PC-3 (cell line): ENCODE measurements at regions not wholly inside any gene's neighbourhood (a gene's known extent, or its start where the extent isn't known, plus 50 kb on each side); places are given as distances from the start of the nearest gene placed in this dataset.

Source experiments
- ATAC-seq: fragments of 200-7000 bp; cut with Tn5 transposase; 2 replicates; pipeline ENCODE4 v1.9.1; 2020; ENCODE audit warnings: mild to moderate bottlenecking, moderate library complexity
- BruUV-seq: library from RNA; stranded (reverse); fragments of 400-500 nt; replicated peaks from 2 replicates; lab custom pipeline; 2021; lab: Mats Ljungman, UMichigan
- CTCF ChIA-PET: fragments of 300-600 bp; sonication (Branson Sonifier 250); formaldehyde crosslinking; loops from one replicate; lab custom pipeline; 2022; ENCODE audit warnings: antibody characterized with exemption; lab: Charles Lee
- POLR2A ChIA-PET: fragments of 300-600 bp; sonication (Branson Sonifier 250); formaldehyde crosslinking; loops from one replicate; lab custom pipeline; 2022; ENCODE audit warnings: antibody characterized with exemption; ENCODE audit not compliant: unreplicated experiment; lab: Charles Lee
- DNase-seq: peaks from one replicate; pipeline ENCODE4 v3.0.0-alpha.2; 2015
- H2AFZ ChIP-seq: fragments of 300-600 bp; sonication (generic); 2 replicates; pipeline ENCODE4 v1.6.0; 2016; ENCODE audit warnings: antibody characterized with exemption, low read length
- H3F3A ChIP-seq: fragments of 300-600 bp; sonication (generic); one replicate; pipeline ENCODE4 v1.6.0; 2017; ENCODE audit warnings: antibody characterized with exemption, low read length, control low read depth, mild to moderate bottlenecking; ENCODE audit not compliant: unreplicated experiment
- H3K27ac ChIP-seq: fragments of 300-600 bp; sonication (generic); 2 replicates; pipeline ENCODE4 v1.5.1; 2016; ENCODE audit warnings: mild to moderate bottlenecking, low read length
- H3K27me3 ChIP-seq: fragments of 300-600 bp; sonication (generic); 2 replicates; pipeline ENCODE4 v1.6.1; 2016; ENCODE audit warnings: low read length, mixed read lengths
- H3K36me3 ChIP-seq: fragments of 300-600 bp; sonication (generic); 2 replicates; pipeline ENCODE4 v1.6.1; 2016; ENCODE audit warnings: low read depth, mixed run types, low read length, mixed read lengths
- H3K4me1 ChIP-seq: fragments of 300-600 bp; sonication (generic); 2 replicates; pipeline ENCODE4 v1.5.1; 2016; ENCODE audit warnings: low read length; ENCODE audit not compliant: insufficient read depth
- H3K4me2 ChIP-seq: fragments of 300-600 bp; sonication (generic); 2 replicates; pipeline ENCODE4 v1.6.0; 2016; ENCODE audit warnings: low read length
- H3K4me3 ChIP-seq: fragments of 300-600 bp; sonication (generic); 2 replicates; pipeline ENCODE4 v1.5.1; 2016; ENCODE audit warnings: mild to moderate bottlenecking, low read length, mixed read lengths
- H3K79me2 ChIP-seq: fragments of 300-600 bp; sonication (generic); 2 replicates; pipeline ENCODE4 v1.6.1; 2017; ENCODE audit warnings: low read length, mixed read lengths
- H3K9ac ChIP-seq: fragments of 300-600 bp; sonication (generic); 2 replicates; pipeline ENCODE4 v1.6.0; 2016; ENCODE audit warnings: mild to moderate bottlenecking, low read length
- H3K9me2 ChIP-seq: fragments of 300-600 bp; sonication (generic); replicated peaks from 2 replicates; pipeline ENCODE4 v1.6.1; 2016; ENCODE audit warnings: mixed run types, low read length, mixed read lengths
- H3K9me3 ChIP-seq: fragments of 300-600 bp; sonication (generic); 2 replicates; pipeline ENCODE4 v1.6.1; 2016; ENCODE audit warnings: low read length, mixed read lengths
- H4K20me1 ChIP-seq: fragments of 300-600 bp; sonication (generic); 2 replicates; pipeline ENCODE4 v1.6.1; 2016; ENCODE audit warnings: low read length, mixed read lengths
- EZH2 ChIP-seq: fragments of 300-600 bp; sonication (generic); IDR thresholded peaks from one replicate; pipeline ENCODE4 v1.6.1; 2017; ENCODE audit warnings: antibody characterized with exemption, mild to moderate bottlenecking, low read length; ENCODE audit not compliant: unreplicated experiment
- EZH2phosphoT487 ChIP-seq: fragments of 300-600 bp; sonication (generic); IDR thresholded peaks from 2 replicates; pipeline ENCODE4 v1.6.1; 2018; ENCODE audit warnings: mild to moderate bottlenecking, antibody characterized with exemption, low read length, borderline replicate concordance
- intact Hi-C: fragments of 100-400 bp; cut with micrococcal nuclease; formaldehyde crosslinking; loops from 2 replicates; pipeline ENCODE4 v1.9.0; 2023
- TF ChIP-seq, protein P1 (sequence below): fragments of 300-600 bp; sonication (generic); conservative IDR thresholded peaks from 2 replicates; pipeline ENCODE4 v1.5.1; 2017; ENCODE audit warnings: antibody characterized with exemption, low read depth, mild to moderate bottlenecking, low read length

DNA sequence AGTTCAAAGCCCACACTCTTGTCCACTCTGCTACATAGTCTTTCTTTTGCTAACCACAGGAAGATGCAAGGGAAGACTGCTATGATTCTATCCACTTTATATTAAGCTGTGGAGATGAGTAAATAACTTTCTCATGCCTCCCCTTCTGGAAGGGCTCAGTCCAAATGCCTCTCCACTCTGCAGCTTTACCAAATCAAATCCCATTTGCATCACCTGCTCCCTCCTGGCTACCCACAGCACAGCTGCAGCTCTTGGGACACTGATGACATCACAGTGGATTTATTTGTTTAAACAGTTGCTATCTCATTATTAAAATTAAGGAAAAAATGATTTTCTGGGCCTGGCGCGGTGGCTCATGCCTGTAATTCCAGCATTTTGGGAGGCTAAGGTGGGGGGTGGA lies 1544.9 kb upstream of the WWC1 start:
- TF ChIP-seq EZH2phosphoT487 (no peak), EZH2 (no peak)
- TF ChIP-seq, protein P1, sequence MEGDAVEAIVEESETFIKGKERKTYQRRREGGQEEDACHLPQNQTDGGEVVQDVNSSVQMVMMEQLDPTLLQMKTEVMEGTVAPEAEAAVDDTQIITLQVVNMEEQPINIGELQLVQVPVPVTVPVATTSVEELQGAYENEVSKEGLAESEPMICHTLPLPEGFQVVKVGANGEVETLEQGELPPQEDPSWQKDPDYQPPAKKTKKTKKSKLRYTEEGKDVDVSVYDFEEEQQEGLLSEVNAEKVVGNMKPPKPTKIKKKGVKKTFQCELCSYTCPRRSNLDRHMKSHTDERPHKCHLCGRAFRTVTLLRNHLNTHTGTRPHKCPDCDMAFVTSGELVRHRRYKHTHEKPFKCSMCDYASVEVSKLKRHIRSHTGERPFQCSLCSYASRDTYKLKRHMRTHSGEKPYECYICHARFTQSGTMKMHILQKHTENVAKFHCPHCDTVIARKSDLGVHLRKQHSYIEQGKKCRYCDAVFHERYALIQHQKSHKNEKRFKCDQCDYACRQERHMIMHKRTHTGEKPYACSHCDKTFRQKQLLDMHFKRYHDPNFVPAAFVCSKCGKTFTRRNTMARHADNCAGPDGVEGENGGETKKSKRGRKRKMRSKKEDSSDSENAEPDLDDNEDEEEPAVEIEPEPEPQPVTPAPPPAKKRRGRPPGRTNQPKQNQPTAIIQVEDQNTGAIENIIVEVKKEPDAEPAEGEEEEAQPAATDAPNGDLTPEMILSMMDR, result no peak
- intact Hi-C loops, result no loop called here
- BruUV-seq, result no TSS peak

DNA sequence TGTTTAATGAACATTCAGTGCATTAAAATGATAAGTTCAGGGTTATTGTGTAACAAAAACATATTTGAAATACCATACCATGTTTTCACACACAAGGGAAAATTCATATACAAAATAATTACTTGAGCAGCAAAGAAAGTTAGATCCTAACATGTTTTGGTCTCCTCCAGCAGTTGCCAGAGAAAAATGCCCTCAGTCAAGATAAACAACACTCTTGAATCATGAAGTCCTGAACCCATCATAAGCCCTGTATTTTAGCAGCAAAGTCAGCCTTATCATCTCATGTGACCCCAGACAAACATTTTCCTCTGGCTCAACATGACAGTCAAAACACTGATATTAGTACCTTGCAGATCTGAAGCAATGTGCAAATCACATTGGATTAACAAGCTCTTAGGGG lies 1541.1 kb upstream of the WWC1 start:
- no TSS peak for BruUV-seq
- Histone ChIP-seq H3K9me3 (no peaks in the 10 kb centered on the region), H3K36me3 (no peaks in the 10 kb centered on the region), H3K27ac (no peak overlapping the region), H3F3A (no peaks in the 10 kb centered on the region), H3K27me3 (no peaks in the 10 kb centered on the region), H3K9ac (no peak overlapping the region), H2AFZ (no peak overlapping the region), H3K4me3 (no peak overlapping the region), H3K4me1 (no peaks in the 10 kb centered on the region), H3K9me2 (no peaks in the 10 kb centered on the region), H4K20me1 (no peaks in the 10 kb centered on the region), H3K79me2 (no peaks in the 10 kb centered on the region), H3K4me2 (no peak overlapping the region)
- DNase-seq (no peak), ATAC-seq (no peak)
- no peak for TF ChIP-seq EZH2
- ChIA-PET CTCF (no interaction called here), POLR2A (no interaction called here)
- intact Hi-C loops, result no loop called here

More for the DNA sequence above, 1544.9 kb upstream of the WWC1 start:
- no peaks in the 10 kb centered on the region for H3K27me3 ChIP-seq
- no peaks in the 10 kb centered on the region for H3K36me3 ChIP-seq
- no peak overlapping the region for H3K4me2 ChIP-seq
- no peak overlapping the region for H2AFZ ChIP-seq
- H3K4me1 ChIP-seq, result no peaks in the 10 kb centered on the region
- H3K9me2 ChIP-seq, result no peaks in the 10 kb centered on the region
- ChIA-PET POLR2A (no interaction called here), CTCF (no interaction called here)
- no peaks in the 10 kb centered on the region for H3K9me3 ChIP-seq
- no peak overlapping the region for H3K27ac ChIP-seq
- no peak for DNase-seq
- ATAC-seq, result no peak
- no peak overlapping the region for H3K4me3 ChIP-seq
- no peaks in the 10 kb centered on the region for H3K79me2 ChIP-seq
- H3K9ac ChIP-seq, result no peak overlapping the region
- no peaks in the 10 kb centered on the region for H4K20me1 ChIP-seq
- H3F3A ChIP-seq, result no peaks in the 10 kb centered on the region

DNA sequence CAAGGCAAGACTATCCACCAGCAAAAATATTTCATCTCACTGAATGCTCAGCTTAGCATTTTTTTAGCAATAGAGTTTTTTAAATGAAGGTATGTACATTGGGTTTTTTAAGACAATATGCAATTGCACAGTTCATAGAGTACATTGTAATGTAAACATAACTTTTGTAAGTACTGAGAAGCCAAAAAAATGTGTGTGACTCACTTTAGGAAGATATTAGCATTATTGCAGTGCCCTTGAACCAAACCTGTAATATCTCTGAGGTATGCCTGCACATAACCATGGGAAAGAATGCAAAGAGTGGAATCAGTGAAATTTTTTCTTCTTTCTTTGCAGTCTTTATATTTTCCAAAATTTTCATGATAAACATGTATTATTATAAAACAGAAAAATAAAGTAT lies 1533.3 kb upstream of the WWC1 start:
- ATAC-seq, result no peak

More for the DNA sequence above, 1533.3 kb upstream of the WWC1 start:
- H2AFZ ChIP-seq, result no peak overlapping the region
- no peak overlapping the region for H3K4me2 ChIP-seq
- ChIA-PET CTCF (no interaction called here), POLR2A (no interaction called here)
- H3K4me1 ChIP-seq, result no peaks in the 10 kb centered on the region
- H3K79me2 ChIP-seq, result no peaks in the 10 kb centered on the region
- H3K9me3 ChIP-seq, result no peaks in the 10 kb centered on the region; the same call in 1 of the 2 replicates
- H3K36me3 ChIP-seq, result no peaks in the 10 kb centered on the region
- H3K9ac ChIP-seq, result no peak overlapping the region
- TF ChIP-seq, protein P1, result no peak
- no peak for TF ChIP-seq EZH2
- no peak for TF ChIP-seq EZH2phosphoT487
- H3K9me2 ChIP-seq, result no peaks in the 10 kb centered on the region
- H3K27me3 ChIP-seq, result no peaks in the 10 kb centered on the region
- intact Hi-C loops, result no loop called here
- BruUV-seq, result no TSS peak
- no peaks in the 10 kb centered on the region for H4K20me1 ChIP-seq
- H3F3A ChIP-seq, result no peaks in the 10 kb centered on the region
- DNase-seq, result no peak
- no peak overlapping the region for H3K27ac ChIP-seq
- no peak overlapping the region for H3K4me3 ChIP-seq
